Fibroblast of skin of right biceps (primary cell): ENCODE measurements at regions not wholly inside any gene's neighbourhood (a gene's known extent, or its start where the extent isn't known, plus 50 kb on each side); places are given as distances from the start of the nearest gene placed in this dataset.
A peak's percentile ranks its signal among the peaks of the same experiment; 100 is the strongest.

Experiments
- DNase-seq: peaks from one replicate; pipeline ENCODE4 v3.0.0-alpha.2; 2013

DNA sequence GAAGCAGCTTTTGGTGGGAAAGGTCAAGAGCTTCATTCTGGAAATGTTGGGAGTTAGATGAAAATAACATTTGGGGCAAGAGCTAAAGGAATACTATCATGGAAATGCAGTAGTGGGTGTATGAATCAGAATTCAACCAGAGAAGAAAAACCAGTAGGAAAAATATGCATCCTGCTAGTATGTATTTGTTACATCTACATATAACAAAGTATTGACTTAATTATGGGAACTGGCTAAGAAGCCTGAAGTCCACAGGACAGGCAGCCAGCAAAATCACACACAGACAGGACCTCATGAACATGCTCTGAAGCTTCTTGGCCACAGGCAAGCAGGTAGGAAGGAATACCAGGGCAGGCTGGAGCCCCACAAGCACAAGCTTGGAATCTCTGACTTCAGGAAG lies 185.8 kb downstream of the FBXO15 start:
- no peak for DNase-seq

DNA sequence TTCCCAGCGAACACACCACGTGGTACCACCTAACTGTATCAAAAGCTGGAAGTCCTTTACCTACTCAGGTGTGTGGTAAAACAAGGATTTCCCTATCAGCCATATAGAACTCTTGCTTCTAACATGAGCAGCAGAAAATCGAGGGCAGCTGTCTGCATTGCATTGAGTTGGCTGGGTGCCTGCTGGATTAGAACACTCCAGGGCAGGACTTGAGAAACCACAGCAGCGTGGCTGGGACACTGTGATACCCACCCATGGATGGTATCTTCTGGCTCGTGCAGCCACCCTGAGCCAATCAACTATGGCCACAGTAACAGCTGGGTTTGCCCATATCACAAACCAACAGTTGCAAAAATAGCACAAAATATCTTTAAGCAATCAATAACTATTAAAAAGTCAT lies 188.3 kb downstream of the FBXO15 start:
- DNase-seq = no peak

GRCh38 chr18:73954268-73954667 lies 193.4 kb downstream of the FBXO15 start:
- no peak for DNase-seq

- DNase-seq = no peak
Measured at GRCh38 chr18:73952296-73952946, 195.2 kb downstream of the FBXO15 start.

- DNase-seq = peak; percentile 15
Measured at GRCh38 chr18:73950116-73950700, 197.4 kb downstream of the FBXO15 start.

DNA sequence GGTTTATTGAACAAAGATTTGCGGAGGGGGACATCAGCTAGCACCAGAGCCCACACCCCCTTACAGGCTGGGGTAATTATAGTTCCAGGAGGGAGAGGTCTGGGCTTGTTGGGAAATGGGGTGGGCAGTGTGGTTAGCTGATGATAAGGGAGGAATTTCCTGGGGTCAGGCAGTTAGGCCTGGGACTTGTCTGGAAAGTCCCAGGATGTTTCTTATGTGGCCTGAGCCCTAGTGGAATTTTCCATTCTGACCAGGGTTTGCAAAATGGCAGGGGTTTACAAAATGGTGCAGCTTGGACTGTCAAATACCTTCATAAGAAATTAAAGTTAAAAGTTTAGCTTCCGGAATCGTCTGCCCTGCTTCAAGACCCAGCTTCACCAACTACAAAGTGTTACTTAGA lies 199.1 kb downstream of the FBXO15 start:
- no peak for DNase-seq

GRCh38 chr18:73948084-73948483 lies 199.6 kb downstream of the FBXO15 start:
- DNase-seq = no peak

GRCh38 chr18:73947180-73947921 lies 200.3 kb downstream of the FBXO15 start:
- peak; percentile 43 for DNase-seq

DNA sequence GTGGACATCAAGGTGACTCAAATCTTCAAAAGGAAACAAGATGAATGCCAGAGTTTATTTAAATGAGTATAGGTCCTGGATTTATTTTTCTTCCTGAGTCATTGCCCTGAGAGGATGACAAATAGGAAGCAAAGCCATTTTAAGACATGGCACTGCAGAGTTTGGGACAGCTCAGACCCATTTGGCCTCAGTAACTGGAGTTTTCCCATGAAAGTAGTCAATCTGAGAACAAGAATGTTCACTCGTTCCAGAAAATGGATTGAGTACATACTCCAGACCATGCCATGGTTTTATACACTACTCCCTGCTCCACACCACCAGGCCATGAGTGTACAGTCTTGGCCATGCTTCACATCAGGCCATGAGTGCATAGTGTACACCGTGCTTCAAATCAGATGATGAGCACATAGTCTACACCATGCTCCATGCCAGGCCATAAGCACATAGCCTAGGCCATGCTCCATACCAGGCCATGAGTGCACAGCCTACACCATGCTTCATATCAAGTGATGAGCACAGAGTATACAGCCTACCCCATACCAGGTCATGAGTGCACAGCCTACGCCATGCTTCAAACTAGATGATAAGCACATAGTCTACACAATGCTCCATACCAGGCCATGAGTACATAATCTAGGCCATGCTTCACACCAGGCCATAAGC lies 202.4 kb downstream of the FBXO15 start:
- DNase-seq = peak; percentile 38

DNA sequence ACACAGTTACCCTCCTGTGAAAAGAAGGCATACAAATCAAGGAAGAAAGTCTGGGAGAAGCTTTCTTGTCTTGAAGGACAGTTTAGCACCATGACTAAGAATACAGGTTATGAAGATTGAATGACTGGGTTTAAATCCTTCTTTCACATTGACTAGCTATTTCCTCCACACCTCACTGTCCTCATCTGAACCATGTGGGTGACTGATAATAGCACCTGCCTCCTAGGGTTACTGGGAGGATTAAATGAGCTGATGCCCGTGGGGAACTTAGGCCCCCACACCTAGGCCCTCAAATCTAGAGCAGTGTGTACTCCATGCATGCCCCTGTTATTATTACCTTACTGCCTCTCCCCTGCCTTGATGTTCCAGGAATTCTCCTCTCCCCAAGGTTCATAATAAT lies 202.9 kb downstream of the FBXO15 start:
- DNase-seq = no peak

GRCh38 chr18:73943763-73944162 lies 203.9 kb downstream of the FBXO15 start:
- no peak for DNase-seq

GRCh38 chr18:73942956-73943355 lies 204.7 kb downstream of the FBXO15 start:
- no peak for DNase-seq

DNA sequence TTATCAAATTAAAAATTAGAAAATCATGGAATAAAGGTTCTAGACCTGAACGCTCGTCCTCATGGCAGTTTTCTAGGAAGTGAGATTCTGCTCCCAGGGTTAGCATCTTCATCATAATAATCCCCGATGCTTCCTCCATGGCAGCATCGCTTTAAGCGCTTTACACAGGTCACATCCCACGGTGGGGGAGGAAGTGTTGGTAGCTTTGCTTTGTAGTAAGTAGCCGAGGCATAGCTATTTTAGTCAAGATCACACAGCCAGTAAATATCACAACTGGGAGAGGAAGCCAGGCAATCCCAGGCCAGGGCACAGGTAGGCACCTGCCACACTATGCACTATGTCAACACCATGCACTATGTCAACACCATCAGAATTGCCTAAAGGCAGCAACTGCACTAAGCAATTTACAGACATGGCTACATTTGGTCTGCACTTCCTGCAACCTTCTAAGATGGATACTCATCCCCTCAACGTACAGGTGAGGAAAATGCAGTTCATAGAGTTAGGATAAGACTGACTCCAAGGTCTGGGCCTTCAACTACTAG lies 205.5 kb downstream of the FBXO15 start:
- DNase-seq = no peak

GRCh38 chr18:73940721-73941120 lies 206.9 kb downstream of the FBXO15 start:
- DNase-seq = no peak

GRCh38 chr18:73939391-73939790 lies 208.2 kb downstream of the FBXO15 start:
- DNase-seq = no peak

DNA sequence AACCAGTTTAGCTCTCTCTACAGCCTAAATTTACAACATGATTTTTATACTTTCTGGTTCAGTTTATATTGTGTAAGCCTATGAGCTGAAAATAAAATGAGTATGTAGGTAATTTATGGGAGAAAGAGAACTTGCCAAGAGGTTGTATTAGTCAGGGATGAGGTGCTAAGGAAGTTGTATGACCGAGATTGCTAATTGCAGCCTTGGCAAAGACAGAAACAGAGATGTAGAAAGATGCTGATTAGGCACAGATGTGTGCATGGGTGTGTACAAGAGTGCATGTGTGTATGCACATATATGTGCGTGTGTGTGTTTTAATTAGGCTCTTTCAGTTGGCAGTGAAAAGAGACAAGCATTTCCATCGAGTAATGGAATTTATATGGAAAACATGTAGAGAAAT lies 213.9 kb downstream of the FBXO15 start:
- DNase-seq = no peak

DNA sequence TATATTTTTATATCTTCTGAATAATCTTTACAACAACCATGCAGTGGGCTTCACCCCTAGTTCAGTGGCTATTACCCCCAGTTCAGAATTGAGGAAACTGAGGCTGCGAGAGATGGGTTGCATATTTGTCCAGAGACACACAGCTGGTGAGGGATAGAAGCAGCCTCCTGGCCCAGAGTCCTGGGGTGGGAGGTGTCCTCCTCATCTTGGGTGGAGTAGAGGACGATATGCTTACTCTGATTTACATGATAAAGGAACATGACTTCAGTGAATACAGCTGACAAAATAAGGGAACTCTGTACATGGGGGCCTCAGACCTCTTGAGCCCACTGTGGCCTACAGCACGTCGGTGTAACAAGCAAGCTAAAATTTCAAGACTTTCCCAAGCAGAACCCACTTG lies 214.7 kb downstream of the FBXO15 start:
- no peak for DNase-seq

GRCh38 chr18:73927496-73927895 lies 220.1 kb downstream of the FBXO15 start:
- no peak for DNase-seq

DNA sequence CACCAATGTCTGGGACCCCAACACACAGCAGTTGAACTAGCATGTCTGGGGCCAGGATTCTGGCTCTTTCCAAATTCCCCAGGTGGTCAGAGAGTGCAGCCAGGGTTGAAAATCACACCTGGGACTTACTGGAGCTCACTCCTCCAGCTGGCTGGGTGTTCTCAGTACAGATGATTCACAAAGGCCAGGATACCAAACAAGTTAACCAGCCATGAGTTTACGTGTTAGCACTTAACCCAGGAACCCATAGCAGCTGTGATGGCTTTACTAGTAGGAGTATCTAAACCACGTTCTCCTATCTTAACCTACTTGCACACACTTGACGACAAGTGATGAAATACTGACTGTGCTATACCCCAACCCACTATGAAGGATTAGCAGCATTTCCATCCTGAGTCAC lies 222.8 kb downstream of the FBXO15 start:
- peak; percentile 4 for DNase-seq

GRCh38 chr18:73924307-73924706 lies 223.3 kb downstream of the FBXO15 start:
- peak; percentile 9 for DNase-seq

DNA sequence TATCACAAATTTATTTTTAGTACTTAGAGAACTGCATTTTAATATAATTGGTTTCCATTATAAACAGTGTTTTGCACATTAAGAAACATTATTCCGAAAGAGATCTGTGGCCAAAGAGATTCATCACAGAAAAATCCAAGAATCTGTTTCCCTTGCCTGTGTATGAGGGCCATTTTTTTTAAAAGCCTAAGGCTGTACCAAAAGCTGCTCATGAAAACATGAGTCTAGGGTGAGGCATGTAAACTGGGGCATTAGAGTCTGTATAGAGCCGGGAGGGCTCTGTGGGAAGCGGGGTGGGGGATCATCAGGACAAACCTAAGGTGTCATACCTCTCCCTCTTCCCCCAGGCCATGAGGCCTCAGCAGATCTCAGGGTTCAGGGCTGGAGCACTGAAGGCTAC lies 223.8 kb downstream of the FBXO15 start:
- peak; percentile 41 for DNase-seq

DNA sequence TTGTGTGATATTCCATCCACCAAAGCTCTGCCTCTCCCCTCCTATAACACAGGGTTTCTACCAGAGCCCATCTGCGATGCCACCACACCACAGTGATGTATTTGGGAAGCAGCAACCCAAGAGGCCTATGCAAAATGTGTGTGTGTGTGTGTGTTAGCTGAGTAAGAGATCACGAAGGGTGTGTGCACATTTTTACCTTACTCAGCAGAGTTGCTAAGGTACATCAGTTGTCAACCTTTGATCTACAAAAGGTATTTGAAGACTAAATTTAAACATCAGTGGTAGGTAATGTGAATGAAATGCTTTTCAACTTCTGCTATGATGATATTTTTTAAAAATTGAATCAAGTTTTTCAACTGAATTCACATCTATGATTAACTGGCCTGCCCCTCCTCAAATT lies 227.6 kb downstream of the FBXO15 start:
- no peak for DNase-seq

- DNase-seq = no peak
Measured at GRCh38 chr18:73918816-73919215, 228.8 kb downstream of the FBXO15 start.

DNA sequence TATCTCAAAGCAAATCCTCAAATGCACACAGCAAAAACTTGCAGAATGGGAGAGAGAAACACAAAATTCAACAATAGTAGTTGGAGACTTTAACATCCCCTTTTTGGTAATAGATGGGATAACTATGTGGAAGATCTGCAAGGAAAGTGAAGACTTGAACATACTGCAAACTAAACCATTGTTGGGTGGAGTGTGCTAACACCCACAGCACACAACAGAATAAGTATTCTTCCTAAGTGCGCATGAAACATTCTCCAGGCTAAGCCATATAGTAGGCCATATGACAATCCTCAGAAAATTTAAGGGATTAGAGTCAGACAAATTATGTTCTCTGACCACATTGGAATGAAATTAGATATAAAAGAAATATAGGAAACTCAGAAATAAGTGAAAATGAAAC lies 230.6 kb downstream of the FBXO15 start:
- no peak for DNase-seq
